GM12865 (cell line): ENCODE measurements at regions not wholly inside any gene's neighbourhood (a gene's known extent, or its start where the extent isn't known, plus 50 kb on each side); places are given as distances from the start of the nearest gene placed in this dataset.
"Not testable (repeated sequence)": the region's sequence is repeated elsewhere in the genome, so short reads cannot be mapped to it uniquely, and the experiment has no call there.

Experiments
- DNase-seq: peaks from one replicate; pipeline ENCODE4 v3.0.0; 2010; ENCODE audit warnings: low read depth
- H3K4me3 ChIP-seq: 2 replicates; pipeline ENCODE4 v1.5.1; 2011; ENCODE audit warnings: mild to moderate bottlenecking, low read depth, low read length, control low read depth
- CTCF ChIP-seq: IDR thresholded peaks from 2 replicates; pipeline ENCODE4 v1.5.1; 2011; ENCODE audit warnings: low read length, control low read depth, low read depth, inconsistent platforms; ENCODE audit not compliant: insufficient read depth; ENCODE audit errors: missing control alignments

DNA sequence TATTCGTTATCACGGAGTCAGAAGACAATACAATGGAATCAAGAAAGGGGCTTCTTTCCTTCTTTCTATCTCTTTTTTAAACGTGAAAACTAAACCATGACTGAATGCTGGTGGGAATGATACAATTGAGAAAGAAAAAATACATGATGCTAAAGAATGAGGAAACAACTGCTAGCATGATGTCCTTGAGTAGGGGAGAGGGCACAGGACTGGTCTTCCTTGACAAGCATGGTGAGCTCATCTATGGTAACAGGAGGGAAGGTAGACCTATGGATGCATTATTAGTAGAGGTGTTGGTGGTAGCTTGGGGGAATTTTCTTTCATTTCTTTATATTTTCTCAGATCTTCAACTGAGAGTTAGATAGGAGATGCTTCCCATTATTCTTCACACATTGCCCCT, 88.9 kb upstream of the COL1A2 start:
- TF ChIP-seq CTCF = no peak
- H3K4me3 ChIP-seq = no peak overlapping the region
- no peak for DNase-seq

DNA sequence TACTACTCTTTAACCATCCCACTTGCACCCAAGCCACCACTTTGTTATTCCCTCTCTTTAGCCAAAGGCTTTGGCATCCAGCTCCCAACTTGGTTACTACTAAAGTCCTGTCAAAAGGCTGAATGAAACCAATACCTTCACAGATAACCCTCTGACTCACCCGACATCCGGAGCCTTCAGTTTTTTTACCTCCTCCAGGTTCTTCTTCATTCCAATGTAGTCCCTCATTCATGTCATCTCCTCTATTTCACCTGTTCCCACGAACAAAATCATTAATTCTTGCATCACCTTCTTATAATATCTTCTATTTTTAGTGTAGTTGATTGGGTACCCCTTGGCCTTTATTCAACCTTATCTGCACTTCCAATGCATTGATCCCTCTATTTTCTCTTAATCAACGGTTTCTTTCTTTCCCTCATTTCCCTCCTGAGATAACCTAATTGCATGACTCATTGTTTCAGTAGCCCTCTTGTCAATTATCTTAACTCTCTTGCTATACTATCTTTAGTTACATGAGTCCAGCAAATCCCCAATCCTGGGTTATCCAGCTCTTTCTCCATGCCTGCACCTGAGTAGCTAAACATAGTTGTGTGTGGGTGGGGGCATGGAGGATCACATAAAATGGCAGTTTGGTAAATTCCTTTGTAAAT, 87.2 kb upstream of the COL1A2 start:
- no peak for DNase-seq
- no peak overlapping the region for H3K4me3 ChIP-seq
- TF ChIP-seq CTCF = no peak

- no peak for TF ChIP-seq CTCF
- DNase-seq = no peak
- no peak overlapping the region for H3K4me3 ChIP-seq
Measured at GRCh38 chr7:94311515-94311914, 83.2 kb upstream of the COL1A2 start.

- DNase-seq = no peak
- TF ChIP-seq CTCF = no peak
- no peak overlapping the region for H3K4me3 ChIP-seq
Measured at GRCh38 chr7:94313926-94314325, 80.8 kb upstream of the COL1A2 start.

DNA sequence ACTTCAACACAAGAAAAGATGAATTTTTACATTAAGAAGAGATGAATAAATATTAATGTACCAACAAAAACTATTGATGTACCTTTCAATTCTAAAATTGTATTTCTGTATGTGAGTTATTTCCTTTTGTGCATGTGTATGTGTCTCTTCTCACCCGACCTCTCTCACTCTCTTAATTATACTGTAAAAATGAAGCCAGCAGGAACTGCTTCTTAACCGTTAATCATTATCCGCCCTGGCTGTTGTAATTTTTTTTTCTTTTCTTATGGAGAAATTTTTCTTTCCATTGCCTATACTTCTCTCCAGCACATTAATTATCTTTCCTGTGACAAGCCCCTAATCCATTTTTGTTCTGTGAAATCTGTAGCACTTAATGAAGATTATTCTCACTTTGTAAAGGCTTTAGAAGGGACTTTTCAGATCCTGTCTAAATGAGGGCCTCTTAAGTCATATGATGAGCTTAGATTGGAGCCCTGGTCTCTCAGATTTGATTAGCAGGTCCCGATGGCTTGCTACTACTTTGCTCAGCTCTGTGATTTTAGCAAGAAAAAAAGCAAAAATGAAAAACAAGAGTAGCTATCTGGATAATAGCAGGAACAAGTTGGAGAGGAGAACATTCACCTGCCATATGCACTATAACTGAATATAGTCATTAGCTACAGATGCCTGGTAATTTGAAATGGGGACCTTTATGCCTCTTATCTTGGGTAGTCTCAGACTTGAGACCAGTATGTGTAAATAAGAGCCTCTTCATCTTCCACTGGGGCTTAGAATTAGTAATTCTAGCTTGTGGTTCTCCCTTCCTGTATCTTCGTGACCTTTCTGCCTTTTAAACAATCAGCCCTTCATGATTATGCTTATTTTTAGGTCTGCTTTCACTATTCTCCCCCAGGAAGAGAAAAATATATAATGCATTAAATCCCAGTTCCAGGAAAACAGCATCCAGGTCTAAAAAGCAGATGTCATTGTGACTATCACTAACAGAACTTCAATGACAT, 80.0 kb upstream of the COL1A2 start:
- DNase-seq = no peak
- H3K4me3 ChIP-seq = no peak overlapping the region
- TF ChIP-seq CTCF = no peak

GRCh38 chr7:94321138-94321537, 73.6 kb upstream of the COL1A2 start:
- DNase-seq, H3K4me3 ChIP-seq: not testable (repeated sequence)

DNA sequence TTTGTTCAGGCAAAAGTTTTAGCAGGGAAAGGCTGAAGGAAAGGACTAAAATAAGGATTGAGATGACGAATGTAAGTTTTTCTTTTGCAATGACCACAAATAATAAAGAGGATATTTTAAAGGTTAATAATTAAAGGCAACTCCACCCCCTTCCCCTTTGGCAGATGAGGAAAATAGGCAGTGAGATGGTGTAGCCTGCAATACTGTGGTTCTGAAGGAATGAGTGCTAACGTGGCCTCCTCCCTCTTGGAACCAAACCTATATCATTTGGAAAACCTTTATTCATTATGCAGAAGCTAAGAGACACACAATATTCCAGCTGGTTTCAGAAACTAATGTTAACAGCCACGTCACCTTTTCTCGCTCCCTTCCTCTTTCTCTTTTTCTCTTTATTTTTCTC, 70.9 kb upstream of the COL1A2 start:
- H3K4me3 ChIP-seq = no peak overlapping the region
- no peak for DNase-seq
- TF ChIP-seq CTCF = no peak
